ENCODE measurements at regions not wholly inside any gene's neighbourhood (a gene's known extent, or its start where the extent isn't known, plus 50 kb on each side); places are given as distances from the start of the nearest gene placed in this dataset.
"Not testable (repeated sequence)": the region's sequence is repeated elsewhere in the genome, so short reads cannot be mapped to it uniquely, and the experiment has no call there.

DNA sequence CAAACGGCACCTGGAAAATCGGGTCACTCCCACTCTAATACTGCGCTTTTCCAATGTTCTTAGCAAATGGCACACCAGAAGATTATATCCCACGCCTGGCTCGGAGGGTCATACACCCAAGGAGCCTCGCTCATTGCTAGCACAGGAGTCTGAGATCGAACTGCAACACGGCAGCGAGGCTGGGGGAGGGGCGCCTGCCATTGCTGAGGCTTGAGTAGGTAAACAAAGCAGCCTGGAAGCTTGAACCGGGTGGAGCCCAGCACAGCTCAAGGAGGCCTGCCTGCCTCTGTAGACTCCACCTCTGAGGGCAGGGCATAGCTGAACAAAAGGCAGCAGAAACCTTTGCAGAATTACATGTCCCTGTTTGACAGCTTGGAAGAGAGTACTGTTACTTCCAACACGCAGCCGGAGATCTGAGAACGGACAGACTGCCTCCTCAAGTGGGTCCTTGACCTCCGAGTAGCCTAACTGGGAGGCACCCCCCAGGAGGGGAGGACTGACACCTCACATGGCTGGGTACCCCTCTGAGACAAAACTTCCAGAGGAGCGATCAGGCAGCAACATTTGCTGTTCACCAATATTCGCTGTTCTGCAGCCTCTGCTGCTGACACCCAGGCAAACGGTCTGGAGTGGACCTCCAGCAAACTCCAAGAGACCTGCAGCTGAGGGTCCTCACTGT is 472.3 kb upstream of the PHF14 start:
- POLR2A ChIA-PET; H3K27me3 ChIP-seq (replicated peaks in 1 of 2; ENCODE audit: control insufficient read depth in 2 of 2, extremely low read depth in 1 of 2, insufficient read depth in 2 of 2, low read length in 1 of 2); CTCF ChIA-PET; H3K4me1 Mint-ChIP-seq; H3K36me3 Mint-ChIP-seq; H3K27me3 Mint-ChIP-seq; H3K27ac Mint-ChIP-seq; ATAC-seq (replicated peaks in 1 of 4); H3K36me3 ChIP-seq (ENCODE audit: control insufficient read depth in 2 of 2, extremely low read depth in 1 of 2, insufficient read depth in 1 of 2, low read length in 1 of 2); H3K27ac ChIP-seq (ENCODE audit: low read length); H3K9me3 ChIP-seq; DNase-seq; H3K4me3 Mint-ChIP-seq; H3K4me3 ChIP-seq (ENCODE audit: control insufficient read depth in 1 of 2, extremely low read depth in 1 of 2, low read length in 1 of 2); H3K4me1 ChIP-seq (ENCODE audit: control insufficient read depth in 1 of 2, extremely low read depth in 1 of 2, insufficient read depth in 2 of 2, low read length in 2 of 2): not testable (repeated sequence)
- H3K9me3 Mint-ChIP-seq: peaks cover 10 to 34% (median 21%) of the 10 kb centered on the region in 3 donors
- WGBS (ENCODE audit: insufficient coverage): 89% methylated on average over 16 of the region's 18 CpGs

DNA sequence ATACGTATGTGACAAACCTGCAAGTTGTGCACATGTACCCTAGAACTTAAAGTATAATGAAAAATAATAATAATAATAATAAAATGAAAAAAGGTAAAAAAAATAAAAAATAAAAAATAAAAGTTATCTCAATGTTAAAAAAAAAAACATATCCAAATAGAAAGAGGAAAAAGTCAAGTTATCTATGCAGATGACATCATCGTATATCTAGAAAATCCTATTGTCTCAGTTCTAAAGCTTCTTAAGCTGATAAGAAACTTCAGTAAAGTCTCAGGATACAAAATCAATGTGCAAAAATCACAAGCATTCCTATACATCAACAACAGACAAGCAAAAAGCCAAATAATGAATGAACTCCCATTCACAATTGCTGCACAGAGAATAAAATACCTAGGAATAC is 466.6 kb upstream of the PHF14 start:
- POLR2A ChIA-PET: no interaction called here
- Mint-ChIP-seq H3K27me3 (no peaks in the 10 kb centered on the region), H3K4me3 (no peak overlapping the region), H3K9me3 (peaks cover 4 to 15% (median 10%) of the 10 kb centered on the region in 3 donors), H3K36me3 (no peaks in the 10 kb centered on the region), H3K27ac (no peak overlapping the region), H3K4me1 (no peaks in the 10 kb centered on the region)
- Histone ChIP-seq H3K36me3 (ENCODE audit: control insufficient read depth in 2 of 2, extremely low read depth in 1 of 2, insufficient read depth in 1 of 2, low read length in 1 of 2) (no peaks in the 10 kb centered on the region), H3K4me3 (ENCODE audit: control insufficient read depth in 1 of 2, extremely low read depth in 1 of 2, low read length in 1 of 2) (no peak overlapping the region), H3K9me3 (no peaks in the 10 kb centered on the region), H3K27me3 (replicated peaks in 1 of 2; ENCODE audit: control insufficient read depth in 2 of 2, extremely low read depth in 1 of 2, insufficient read depth in 2 of 2, low read length in 1 of 2) (no peaks in the 10 kb centered on the region), H3K27ac (ENCODE audit: low read length) (no peak overlapping the region), H3K4me1 (ENCODE audit: control insufficient read depth in 1 of 2, extremely low read depth in 1 of 2, insufficient read depth in 2 of 2, low read length in 2 of 2) (no peaks in the 10 kb centered on the region)
- WGBS (ENCODE audit: insufficient coverage): no CpG with 5 or more reads among the region's 2 CpGs
- DNase-seq (no peak), ATAC-seq (replicated peaks in 1 of 4) (no peak)
- CTCF ChIA-PET: interaction anchor here in 1 of 2 donors (0.6 kb wide), 1 partner anchor 1099 kb away, joined by 8 read pairs; no protein-coding TSS in a partner anchor

- 40% methylated on average over 2 of the region's 2 CpGs for WGBS (ENCODE audit: insufficient coverage)
- Mint-ChIP-seq H3K27me3 (no peaks in the 10 kb centered on the region), H3K27ac (no peak overlapping the region), H3K9me3 (peaks cover 0 to 7% (median 2%) of the 10 kb centered on the region in 3 donors), H3K4me1 (no peaks in the 10 kb centered on the region), H3K36me3 (no peaks in the 10 kb centered on the region), H3K4me3 (no peak overlapping the region)
- DNase-seq (no peak), ATAC-seq (replicated peaks in 1 of 4) (no peak)
- Histone ChIP-seq H3K4me3 (ENCODE audit: control insufficient read depth in 1 of 2, extremely low read depth in 1 of 2, low read length in 1 of 2) (no peak overlapping the region), H3K27me3 (replicated peaks in 1 of 2; ENCODE audit: control insufficient read depth in 2 of 2, extremely low read depth in 1 of 2, insufficient read depth in 2 of 2, low read length in 1 of 2) (no peaks in the 10 kb centered on the region), H3K4me1 (ENCODE audit: control insufficient read depth in 1 of 2, extremely low read depth in 1 of 2, insufficient read depth in 2 of 2, low read length in 2 of 2) (no peaks in the 10 kb centered on the region), H3K9me3 (no peaks in the 10 kb centered on the region), H3K36me3 (ENCODE audit: control insufficient read depth in 2 of 2, extremely low read depth in 1 of 2, insufficient read depth in 1 of 2, low read length in 1 of 2) (no peaks in the 10 kb centered on the region), H3K27ac (ENCODE audit: low read length) (no peak overlapping the region)
- CTCF ChIA-PET: no interaction called here
- POLR2A ChIA-PET: no interaction called here
Observed at GRCh38 chr7:10521306-10521705, 452.4 kb upstream of the PHF14 start.

DNA sequence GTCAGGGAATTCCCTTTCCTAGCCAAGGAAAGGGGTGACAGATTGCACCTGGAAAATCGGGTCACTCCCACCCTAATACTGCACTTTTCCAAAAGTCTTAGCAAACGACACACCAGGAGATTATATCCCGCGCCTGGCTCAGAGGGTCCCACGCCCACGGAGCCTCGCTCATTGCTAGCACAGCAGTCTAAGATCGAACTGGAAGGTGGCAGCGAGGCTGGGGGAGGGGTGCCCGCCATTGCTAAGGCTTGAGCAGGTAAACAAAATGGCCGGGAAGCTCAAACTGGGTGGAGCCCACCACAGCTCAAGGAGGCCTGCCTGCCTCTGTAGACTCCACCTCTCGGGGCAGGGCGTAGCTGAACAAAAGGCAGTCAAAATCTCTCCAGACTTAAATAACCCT is 440.2 kb upstream of the PHF14 start:
- DNase-seq; H3K27me3 ChIP-seq (replicated peaks in 1 of 2; ENCODE audit: control insufficient read depth in 2 of 2, extremely low read depth in 1 of 2, insufficient read depth in 2 of 2, low read length in 1 of 2); H3K27me3 Mint-ChIP-seq; H3K4me1 ChIP-seq (ENCODE audit: control insufficient read depth in 1 of 2, extremely low read depth in 1 of 2, insufficient read depth in 2 of 2, low read length in 2 of 2); H3K27ac Mint-ChIP-seq; H3K9me3 ChIP-seq; H3K36me3 ChIP-seq (ENCODE audit: control insufficient read depth in 2 of 2, extremely low read depth in 1 of 2, insufficient read depth in 1 of 2, low read length in 1 of 2); H3K4me3 ChIP-seq (ENCODE audit: control insufficient read depth in 1 of 2, extremely low read depth in 1 of 2, low read length in 1 of 2); H3K27ac ChIP-seq (ENCODE audit: low read length); H3K4me1 Mint-ChIP-seq; H3K36me3 Mint-ChIP-seq; H3K4me3 Mint-ChIP-seq; CTCF ChIA-PET; ATAC-seq (replicated peaks in 1 of 4); POLR2A ChIA-PET: not testable (repeated sequence)
- peaks cover 0 to 25% (median 5%) of the 10 kb centered on the region in 3 donors for H3K9me3 Mint-ChIP-seq
- 76% methylated on average over 10 of the region's 13 CpGs for WGBS (ENCODE audit: insufficient coverage)

- Mint-ChIP-seq H3K27ac (no peak overlapping the region), H3K36me3 (no peaks in the 10 kb centered on the region), H3K27me3 (no peaks in the 10 kb centered on the region), H3K4me3 (no peak overlapping the region), H3K9me3 (peaks cover 0 to 13% (median 0%) of the 10 kb centered on the region in 3 donors), H3K4me1 (no peaks in the 10 kb centered on the region)
- no peak for ATAC-seq (replicated peaks in 1 of 4)
- Histone ChIP-seq H3K27me3 (replicated peaks in 1 of 2; ENCODE audit: control insufficient read depth in 2 of 2, extremely low read depth in 1 of 2, insufficient read depth in 2 of 2, low read length in 1 of 2) (no peaks in the 10 kb centered on the region), H3K9me3 (no peaks in the 10 kb centered on the region), H3K4me1 (ENCODE audit: control insufficient read depth in 1 of 2, extremely low read depth in 1 of 2, insufficient read depth in 2 of 2, low read length in 2 of 2) (no peaks in the 10 kb centered on the region), H3K4me3 (ENCODE audit: control insufficient read depth in 1 of 2, extremely low read depth in 1 of 2, low read length in 1 of 2) (no peak overlapping the region), H3K27ac (ENCODE audit: low read length) (no peak overlapping the region), H3K36me3 (ENCODE audit: control insufficient read depth in 2 of 2, extremely low read depth in 1 of 2, insufficient read depth in 1 of 2, low read length in 1 of 2) (no peaks in the 10 kb centered on the region)
- POLR2A ChIA-PET: no interaction called here
- WGBS (ENCODE audit: insufficient coverage): no CpG with 5 or more reads among the region's 2 CpGs
- DNase-seq: no peak
- CTCF ChIA-PET: no interaction called here
Observed at GRCh38 chr7:10536561-10536960, 437.1 kb upstream of the PHF14 start.

- POLR2A ChIA-PET: interaction anchor here in 1 of 2 donors (0.6 kb wide), 1 partner anchor 18 kb away, joined by 3 read pairs; no protein-coding TSS in a partner anchor
- CTCF ChIA-PET: no interaction called here
- DNase-seq (no peak), ATAC-seq (replicated peaks in 1 of 4) (no peak)
- no peak overlapping the region for H3K27ac ChIP-seq (ENCODE audit: low read length)
- no peaks in the 10 kb centered on the region for H3K27me3 ChIP-seq (replicated peaks in 1 of 2; ENCODE audit: control insufficient read depth in 2 of 2, extremely low read depth in 1 of 2, insufficient read depth in 2 of 2, low read length in 1 of 2)
- Mint-ChIP-seq H3K36me3 (no peaks in the 10 kb centered on the region), H3K4me3 (no peak overlapping the region), H3K4me1 (no peaks in the 10 kb centered on the region), H3K27ac (no peak overlapping the region), H3K9me3 (peaks cover 0 to 9% (median 0%) of the 10 kb centered on the region in 3 donors), H3K27me3 (no peaks in the 10 kb centered on the region)
- H3K9me3 ChIP-seq: no peaks in the 10 kb centered on the region
- H3K4me3 ChIP-seq (ENCODE audit: control insufficient read depth in 1 of 2, extremely low read depth in 1 of 2, low read length in 1 of 2): no peak overlapping the region
- WGBS (ENCODE audit: insufficient coverage): no CpG with 5 or more reads among the region's 3 CpGs
- no peaks in the 10 kb centered on the region for H3K36me3 ChIP-seq (ENCODE audit: control insufficient read depth in 2 of 2, extremely low read depth in 1 of 2, insufficient read depth in 1 of 2, low read length in 1 of 2)
- H3K4me1 ChIP-seq (ENCODE audit: control insufficient read depth in 1 of 2, extremely low read depth in 1 of 2, insufficient read depth in 2 of 2, low read length in 2 of 2): no peaks in the 10 kb centered on the region
Observed at GRCh38 chr7:10537764-10538163, 435.9 kb upstream of the PHF14 start.

GRCh38 chr7:10557375-10557774 is 416.3 kb upstream of the PHF14 start:
- Histone ChIP-seq H3K9me3 (no peaks in the 10 kb centered on the region), H3K36me3 (ENCODE audit: control insufficient read depth in 2 of 2, extremely low read depth in 1 of 2, insufficient read depth in 1 of 2, low read length in 1 of 2) (no peaks in the 10 kb centered on the region), H3K4me3 (ENCODE audit: control insufficient read depth in 1 of 2, extremely low read depth in 1 of 2, low read length in 1 of 2) (no peak overlapping the region), H3K4me1 (ENCODE audit: control insufficient read depth in 1 of 2, extremely low read depth in 1 of 2, insufficient read depth in 2 of 2, low read length in 2 of 2) (no peaks in the 10 kb centered on the region), H3K27ac (ENCODE audit: low read length) (no peak overlapping the region), H3K27me3 (replicated peaks in 1 of 2; ENCODE audit: control insufficient read depth in 2 of 2, extremely low read depth in 1 of 2, insufficient read depth in 2 of 2, low read length in 1 of 2) (no peaks in the 10 kb centered on the region)
- H3K4me1 Mint-ChIP-seq: no peaks in the 10 kb centered on the region
- H3K4me3 Mint-ChIP-seq: no peak overlapping the region
- ChIA-PET POLR2A (no interaction called here), CTCF (no interaction called here)
- H3K9me3 Mint-ChIP-seq: peaks cover 0 to 4% (median 0%) of the 10 kb centered on the region in 3 donors
- H3K27ac Mint-ChIP-seq: no peak overlapping the region
- DNase-seq (no peak), ATAC-seq (replicated peaks in 1 of 4) (no peak)
- H3K36me3 Mint-ChIP-seq: no peaks in the 10 kb centered on the region
- no peaks in the 10 kb centered on the region for H3K27me3 Mint-ChIP-seq
- 93% methylated on average over 4 of the region's 5 CpGs for WGBS (ENCODE audit: insufficient coverage)

Measured in T-cell (primary cell).